ENCODE measurements at regions not wholly inside any gene's neighbourhood (a gene's known extent, or its start where the extent isn't known, plus 50 kb on each side); places are given as distances from the start of the nearest gene placed in this dataset.

DNA sequence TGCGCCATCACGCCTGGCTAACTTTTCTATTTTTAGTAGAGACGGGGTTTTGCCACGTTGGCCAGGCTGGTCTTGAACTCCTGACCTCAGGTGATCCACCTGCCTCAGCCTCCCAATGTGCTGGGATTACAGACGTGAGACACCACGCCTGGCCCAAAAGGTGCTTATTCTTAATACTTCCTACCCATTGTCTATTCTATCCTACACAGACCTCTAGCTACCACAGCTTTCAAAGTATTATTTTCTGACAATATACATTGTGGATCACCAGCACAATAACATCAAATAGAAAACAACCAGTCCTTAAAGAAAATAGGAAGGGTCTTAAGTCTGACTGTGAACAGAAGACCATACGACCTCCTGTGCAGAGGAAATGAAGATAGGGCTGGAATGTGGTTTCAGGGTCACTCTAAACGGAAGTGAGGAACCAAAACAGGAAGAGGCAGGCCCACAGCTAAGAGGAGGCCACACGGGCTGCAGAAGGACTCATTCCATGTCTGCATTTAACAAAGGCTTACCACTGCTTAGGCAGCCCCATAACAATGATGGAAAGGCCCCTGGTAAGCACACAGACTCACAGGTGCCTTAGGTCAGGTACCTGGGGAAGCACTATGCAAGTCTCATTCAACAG, 115.2 kb downstream of the ZFAND4 start (continued):
- TF ChIP-seq, protein P1, sequence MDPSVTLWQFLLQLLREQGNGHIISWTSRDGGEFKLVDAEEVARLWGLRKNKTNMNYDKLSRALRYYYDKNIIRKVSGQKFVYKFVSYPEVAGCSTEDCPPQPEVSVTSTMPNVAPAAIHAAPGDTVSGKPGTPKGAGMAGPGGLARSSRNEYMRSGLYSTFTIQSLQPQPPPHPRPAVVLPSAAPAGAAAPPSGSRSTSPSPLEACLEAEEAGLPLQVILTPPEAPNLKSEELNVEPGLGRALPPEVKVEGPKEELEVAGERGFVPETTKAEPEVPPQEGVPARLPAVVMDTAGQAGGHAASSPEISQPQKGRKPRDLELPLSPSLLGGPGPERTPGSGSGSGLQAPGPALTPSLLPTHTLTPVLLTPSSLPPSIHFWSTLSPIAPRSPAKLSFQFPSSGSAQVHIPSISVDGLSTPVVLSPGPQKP (CRISPR knock-in tag; IDR thresholded peaks at IDR 0.05): no peak
- no peak for TF ChIP-seq XRCC3 (IDR thresholded peaks at IDR 0.05)
- no peak for TF ChIP-seq HDAC2 (IDR thresholded peaks at IDR 0.05)
- TF ChIP-seq COPS2 (conservative IDR thresholded peaks at IDR 0.05): no peak
- TF ChIP-seq, protein P2, sequence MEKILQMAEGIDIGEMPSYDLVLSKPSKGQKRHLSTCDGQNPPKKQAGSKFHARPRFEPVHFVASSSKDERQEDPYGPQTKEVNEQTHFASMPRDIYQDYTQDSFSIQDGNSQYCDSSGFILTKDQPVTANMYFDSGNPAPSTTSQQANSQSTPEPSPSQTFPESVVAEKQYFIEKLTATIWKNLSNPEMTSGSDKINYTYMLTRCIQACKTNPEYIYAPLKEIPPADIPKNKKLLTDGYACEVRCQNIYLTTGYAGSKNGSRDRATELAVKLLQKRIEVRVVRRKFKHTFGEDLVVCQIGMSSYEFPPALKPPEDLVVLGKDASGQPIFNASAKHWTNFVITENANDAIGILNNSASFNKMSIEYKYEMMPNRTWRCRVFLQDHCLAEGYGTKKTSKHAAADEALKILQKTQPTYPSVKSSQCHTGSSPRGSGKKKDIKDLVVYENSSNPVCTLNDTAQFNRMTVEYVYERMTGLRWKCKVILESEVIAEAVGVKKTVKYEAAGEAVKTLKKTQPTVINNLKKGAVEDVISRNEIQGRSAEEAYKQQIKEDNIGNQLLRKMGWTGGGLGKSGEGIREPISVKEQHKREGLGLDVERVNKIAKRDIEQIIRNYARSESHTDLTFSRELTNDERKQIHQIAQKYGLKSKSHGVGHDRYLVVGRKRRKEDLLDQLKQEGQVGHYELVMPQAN (IDR thresholded peaks at IDR 0.05; ENCODE audit: borderline replicate concordance): no peak
- no peak for TF ChIP-seq CEBPB (tag; IDR thresholded peaks at IDR 0.05)
- no peak for TF ChIP-seq KAT2B (IDR thresholded peaks at IDR 0.05; ENCODE audit: low read depth, low read length)
- TF ChIP-seq POLR3G (IDR thresholded peaks at IDR 0.05; ENCODE audit: extremely low read depth, insufficient read length, insufficient replicate concordance): no peak
- no peak for TF ChIP-seq U2AF1 (optimal IDR thresholded peaks at IDR 0.05; ENCODE audit: low read depth, low read length)
- TF ChIP-seq HMG20B (CRISPR knock-in tag; IDR thresholded peaks at IDR 0.05): no peak
- TF ChIP-seq, protein P3, sequence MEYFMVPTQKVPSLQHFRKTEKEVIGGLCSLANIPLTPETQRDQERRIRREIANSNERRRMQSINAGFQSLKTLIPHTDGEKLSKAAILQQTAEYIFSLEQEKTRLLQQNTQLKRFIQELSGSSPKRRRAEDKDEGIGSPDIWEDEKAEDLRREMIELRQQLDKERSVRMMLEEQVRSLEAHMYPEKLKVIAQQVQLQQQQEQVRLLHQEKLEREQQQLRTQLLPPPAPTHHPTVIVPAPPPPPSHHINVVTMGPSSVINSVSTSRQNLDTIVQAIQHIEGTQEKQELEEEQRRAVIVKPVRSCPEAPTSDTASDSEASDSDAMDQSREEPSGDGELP (CRISPR knock-in tag; IDR thresholded peaks at IDR 0.05; ENCODE audit: borderline replicate concordance): no peak
- TF ChIP-seq, protein P4, sequence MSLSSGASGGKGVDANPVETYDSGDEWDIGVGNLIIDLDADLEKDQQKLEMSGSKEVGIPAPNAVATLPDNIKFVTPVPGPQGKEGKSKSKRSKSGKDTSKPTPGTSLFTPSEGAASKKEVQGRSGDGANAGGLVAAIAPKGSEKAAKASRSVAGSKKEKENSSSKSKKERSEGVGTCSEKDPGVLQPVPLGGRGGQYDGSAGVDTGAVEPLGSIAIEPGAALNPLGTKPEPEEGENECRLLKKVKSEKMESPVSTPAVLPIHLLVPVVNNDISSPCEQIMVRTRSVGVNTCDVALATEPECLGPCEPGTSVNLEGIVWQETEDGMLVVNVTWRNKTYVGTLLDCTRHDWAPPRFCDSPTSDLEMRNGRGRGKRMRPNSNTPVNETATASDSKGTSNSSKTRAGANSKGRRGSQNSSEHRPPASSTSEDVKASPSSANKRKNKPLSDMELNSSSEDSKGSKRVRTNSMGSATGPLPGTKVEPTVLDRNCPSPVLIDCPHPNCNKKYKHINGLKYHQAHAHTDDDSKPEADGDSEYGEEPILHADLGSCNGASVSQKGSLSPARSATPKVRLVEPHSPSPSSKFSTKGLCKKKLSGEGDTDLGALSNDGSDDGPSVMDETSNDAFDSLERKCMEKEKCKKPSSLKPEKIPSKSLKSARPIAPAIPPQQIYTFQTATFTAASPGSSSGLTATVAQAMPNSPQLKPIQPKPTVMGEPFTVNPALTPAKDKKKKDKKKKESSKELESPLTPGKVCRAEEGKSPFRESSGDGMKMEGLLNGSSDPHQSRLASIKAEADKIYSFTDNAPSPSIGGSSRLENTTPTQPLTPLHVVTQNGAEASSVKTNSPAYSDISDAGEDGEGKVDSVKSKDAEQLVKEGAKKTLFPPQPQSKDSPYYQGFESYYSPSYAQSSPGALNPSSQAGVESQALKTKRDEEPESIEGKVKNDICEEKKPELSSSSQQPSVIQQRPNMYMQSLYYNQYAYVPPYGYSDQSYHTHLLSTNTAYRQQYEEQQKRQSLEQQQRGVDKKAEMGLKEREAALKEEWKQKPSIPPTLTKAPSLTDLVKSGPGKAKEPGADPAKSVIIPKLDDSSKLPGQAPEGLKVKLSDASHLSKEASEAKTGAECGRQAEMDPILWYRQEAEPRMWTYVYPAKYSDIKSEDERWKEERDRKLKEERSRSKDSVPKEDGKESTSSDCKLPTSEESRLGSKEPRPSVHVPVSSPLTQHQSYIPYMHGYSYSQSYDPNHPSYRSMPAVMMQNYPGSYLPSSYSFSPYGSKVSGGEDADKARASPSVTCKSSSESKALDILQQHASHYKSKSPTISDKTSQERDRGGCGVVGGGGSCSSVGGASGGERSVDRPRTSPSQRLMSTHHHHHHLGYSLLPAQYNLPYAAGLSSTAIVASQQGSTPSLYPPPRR (CRISPR knock-in tag; IDR thresholded peaks at IDR 0.05; ENCODE audit: borderline replicate concordance): no peak
- peak; percentile 72 for TF ChIP-seq GABPA (tag; conservative IDR thresholded peaks at IDR 0.05; ENCODE audit: low read depth)
- TF ChIP-seq ILK (tag; IDR thresholded peaks at IDR 0.05; ENCODE audit: borderline replicate concordance, low read depth): no peak
- TF ChIP-seq PHTF2 (CRISPR knock-in tag; IDR thresholded peaks at IDR 0.05): no peak
- TF ChIP-seq NFRKB (IDR thresholded peaks at IDR 0.05; ENCODE audit: low read depth): no peak
- no peak for TF ChIP-seq CREM (IDR thresholded peaks at IDR 0.05; ENCODE audit: low read depth)
- no peak for TF ChIP-seq GABPB2 (CRISPR knock-in tag; conservative IDR thresholded peaks at IDR 0.05)
- TF ChIP-seq, protein P5, sequence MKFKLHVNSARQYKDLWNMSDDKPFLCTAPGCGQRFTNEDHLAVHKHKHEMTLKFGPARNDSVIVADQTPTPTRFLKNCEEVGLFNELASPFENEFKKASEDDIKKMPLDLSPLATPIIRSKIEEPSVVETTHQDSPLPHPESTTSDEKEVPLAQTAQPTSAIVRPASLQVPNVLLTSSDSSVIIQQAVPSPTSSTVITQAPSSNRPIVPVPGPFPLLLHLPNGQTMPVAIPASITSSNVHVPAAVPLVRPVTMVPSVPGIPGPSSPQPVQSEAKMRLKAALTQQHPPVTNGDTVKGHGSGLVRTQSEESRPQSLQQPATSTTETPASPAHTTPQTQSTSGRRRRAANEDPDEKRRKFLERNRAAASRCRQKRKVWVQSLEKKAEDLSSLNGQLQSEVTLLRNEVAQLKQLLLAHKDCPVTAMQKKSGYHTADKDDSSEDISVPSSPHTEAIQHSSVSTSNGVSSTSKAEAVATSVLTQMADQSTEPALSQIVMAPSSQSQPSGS (CRISPR knock-in tag; IDR thresholded peaks at IDR 0.05): no peak

Data from K562 (cell line).